ENCODE measurements at regions not wholly inside any gene's neighbourhood (a gene's known extent, or its start where the extent isn't known, plus 50 kb on each side); places are given as distances from the start of the nearest gene placed in this dataset.

- Histone ChIP-seq H3K9me3 (ENCODE audit: control insufficient read depth, low read length) (no peaks in the 10 kb centered on the region), H3K27me3 (ENCODE audit: control insufficient read depth, insufficient read depth) (no peaks in the 10 kb centered on the region), H3K4me3 (ENCODE audit: low read length) (no peak overlapping the region), H3K4me1 (ENCODE audit: control insufficient read depth, insufficient read depth, low read length) (peaks cover 4% of the 10 kb centered on the region), H3K27ac (ENCODE audit: low read length) (no peak overlapping the region)
- 75% methylated on average over 3 of the region's 3 CpGs for WGBS
- ATAC-seq (no peak), DNase-seq (no peak)
- intact Hi-C loops (cut with DNase I): no loop called here
These were observed 417.1 kb downstream of the MTX2 start for GRCh38 chr2:176686328-176686727.

DNA sequence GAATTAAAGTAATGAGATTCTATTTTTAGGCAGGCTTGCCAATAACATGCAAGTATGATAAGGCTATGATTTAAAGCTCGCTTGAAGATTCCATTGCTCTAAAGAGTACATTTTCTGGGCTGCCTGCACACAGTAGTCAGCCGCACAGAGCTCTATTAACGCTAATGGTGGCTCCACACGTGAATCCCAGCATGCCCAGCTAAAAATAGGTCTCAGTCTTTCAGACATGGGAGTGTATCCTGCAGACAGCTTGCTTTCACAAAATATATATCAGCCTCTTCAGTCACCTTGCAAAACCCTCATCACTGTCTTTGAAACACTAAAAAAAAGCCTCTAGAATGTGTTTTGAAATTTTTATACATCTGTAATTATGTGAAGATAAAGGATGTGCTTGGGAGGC lies 418.1 kb downstream of the MTX2 start:
- H3K9me3 ChIP-seq (ENCODE audit: control insufficient read depth, low read length): no peaks in the 10 kb centered on the region
- intact Hi-C loops (cut with DNase I): no loop called here
- H3K4me3 ChIP-seq (ENCODE audit: low read length): no peak overlapping the region
- 57% methylated on average over 4 of the region's 4 CpGs for WGBS
- DNase-seq (no peak), ATAC-seq (peak in 1 of 2 donors; percentile 50)
- H3K4me1 ChIP-seq (ENCODE audit: control insufficient read depth, insufficient read depth, low read length): peaks cover 4% of the 10 kb centered on the region
- H3K27ac ChIP-seq (ENCODE audit: low read length): no peak overlapping the region
- H3K27me3 ChIP-seq (ENCODE audit: control insufficient read depth, insufficient read depth): no peaks in the 10 kb centered on the region

- DNase-seq (no peak), ATAC-seq (peak in 1 of 2 donors; percentile 31)
- no peaks in the 10 kb centered on the region for H3K27me3 ChIP-seq (ENCODE audit: control insufficient read depth, insufficient read depth)
- no peak overlapping the region for H3K4me3 ChIP-seq (ENCODE audit: low read length)
- H3K27ac ChIP-seq (ENCODE audit: low read length): no peak overlapping the region
- intact Hi-C loops (cut with DNase I): no loop called here
- WGBS: 67% methylated on average over 1 of the region's 1 CpG
- H3K9me3 ChIP-seq (ENCODE audit: control insufficient read depth, low read length): no peaks in the 10 kb centered on the region
- peaks cover 4% of the 10 kb centered on the region for H3K4me1 ChIP-seq (ENCODE audit: control insufficient read depth, insufficient read depth, low read length)
These were observed 418.7 kb downstream of the MTX2 start for GRCh38 chr2:176687944-176688343.

GRCh38 chr2:176689711-176690110 lies 420.5 kb downstream of the MTX2 start:
- H3K4me1 ChIP-seq (ENCODE audit: control insufficient read depth, insufficient read depth, low read length): peaks cover 4% of the 10 kb centered on the region
- H3K4me3 ChIP-seq (ENCODE audit: low read length): no peak overlapping the region
- ATAC-seq: no peak
- no peaks in the 10 kb centered on the region for H3K27me3 ChIP-seq (ENCODE audit: control insufficient read depth, insufficient read depth)
- no peak for DNase-seq
- intact Hi-C loops (cut with DNase I): no loop called here
- H3K27ac ChIP-seq (ENCODE audit: low read length): no peak overlapping the region
- 73% methylated on average over 1 of the region's 1 CpG for WGBS
- no peaks in the 10 kb centered on the region for H3K9me3 ChIP-seq (ENCODE audit: control insufficient read depth, low read length)

GRCh38 chr2:176691471-176691870 lies 422.2 kb downstream of the MTX2 start:
- intact Hi-C loops (cut with DNase I): no loop called here
- Histone ChIP-seq H3K27me3 (ENCODE audit: control insufficient read depth, insufficient read depth) (no peaks in the 10 kb centered on the region), H3K4me1 (ENCODE audit: control insufficient read depth, insufficient read depth, low read length) (peaks cover 4% of the 10 kb centered on the region), H3K9me3 (ENCODE audit: control insufficient read depth, low read length) (no peaks in the 10 kb centered on the region), H3K4me3 (ENCODE audit: low read length) (no peak overlapping the region), H3K27ac (ENCODE audit: low read length) (no peak overlapping the region)
- no peak for DNase-seq
- no peak for ATAC-seq
- WGBS: 77% methylated on average over 2 of the region's 2 CpGs

GRCh38 chr2:176692533-176692932 lies 423.3 kb downstream of the MTX2 start:
- no peak for DNase-seq
- ATAC-seq: no peak
- no peak overlapping the region for H3K4me3 ChIP-seq (ENCODE audit: low read length)
- intact Hi-C loops (cut with DNase I): no loop called here
- no peaks in the 10 kb centered on the region for H3K27me3 ChIP-seq (ENCODE audit: control insufficient read depth, insufficient read depth)
- no peaks in the 10 kb centered on the region for H3K9me3 ChIP-seq (ENCODE audit: control insufficient read depth, low read length)
- peaks cover 4% of the 10 kb centered on the region for H3K4me1 ChIP-seq (ENCODE audit: control insufficient read depth, insufficient read depth, low read length)
- 49% methylated on average over 1 of the region's 1 CpG for WGBS
- no peak overlapping the region for H3K27ac ChIP-seq (ENCODE audit: low read length)

DNA sequence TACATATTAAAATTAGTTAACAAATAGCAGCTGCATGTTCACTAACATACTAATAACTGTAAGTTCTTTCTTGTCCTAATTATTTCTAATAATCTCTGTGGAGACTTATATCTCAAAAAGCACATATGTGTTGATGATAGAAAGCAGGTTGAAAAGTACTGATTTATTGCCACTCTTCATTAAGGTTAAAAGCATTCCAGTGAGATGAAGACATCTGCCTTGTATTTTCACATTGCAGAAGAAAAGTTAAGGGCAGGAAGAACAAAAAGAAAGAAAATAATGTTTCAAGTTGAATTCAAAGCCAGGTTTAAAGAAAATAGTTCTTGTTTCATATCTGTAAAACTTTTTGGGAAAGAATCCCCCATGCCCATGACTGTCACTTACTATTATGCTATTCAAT lies 429.9 kb downstream of the MTX2 start:
- Histone ChIP-seq H3K27ac (ENCODE audit: low read length) (no peak overlapping the region), H3K4me3 (ENCODE audit: low read length) (no peak overlapping the region), H3K9me3 (ENCODE audit: control insufficient read depth, low read length) (no peaks in the 10 kb centered on the region), H3K4me1 (ENCODE audit: control insufficient read depth, insufficient read depth, low read length) (peaks cover 1% of the 10 kb centered on the region), H3K27me3 (ENCODE audit: control insufficient read depth, insufficient read depth) (no peaks in the 10 kb centered on the region)
- intact Hi-C loops (cut with DNase I): no loop called here
- ATAC-seq: no peak
- DNase-seq: no peak

DNA sequence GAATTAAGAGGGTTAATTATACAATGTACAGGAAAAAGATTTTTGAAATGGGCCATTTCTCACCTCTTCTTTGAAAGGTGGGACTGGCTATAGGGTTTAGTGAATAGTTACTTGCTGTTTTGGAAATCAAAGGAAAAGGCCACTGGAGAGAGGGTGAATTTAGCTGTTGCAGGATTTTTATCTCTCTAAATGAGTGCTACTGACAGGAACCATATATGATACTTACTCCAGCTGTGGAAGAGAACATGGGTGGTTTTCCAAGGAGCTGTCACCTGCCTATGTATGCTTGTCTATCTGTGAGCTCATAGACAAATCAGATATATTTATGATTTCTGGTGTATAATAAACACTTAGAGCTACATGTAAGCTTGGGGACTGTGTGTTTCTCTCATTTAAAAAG lies 430.4 kb downstream of the MTX2 start:
- no peak for ATAC-seq
- no peaks in the 10 kb centered on the region for H3K9me3 ChIP-seq (ENCODE audit: control insufficient read depth, low read length)
- no peak for DNase-seq
- no peak overlapping the region for H3K4me3 ChIP-seq (ENCODE audit: low read length)
- no peak overlapping the region for H3K27ac ChIP-seq (ENCODE audit: low read length)
- intact Hi-C loops (cut with DNase I): no loop called here
- peaks cover 1% of the 10 kb centered on the region for H3K4me1 ChIP-seq (ENCODE audit: control insufficient read depth, insufficient read depth, low read length)
- no peaks in the 10 kb centered on the region for H3K27me3 ChIP-seq (ENCODE audit: control insufficient read depth, insufficient read depth)

GRCh38 chr2:176702131-176702530 lies 432.9 kb downstream of the MTX2 start:
- no peaks in the 10 kb centered on the region for H3K9me3 ChIP-seq (ENCODE audit: control insufficient read depth, low read length)
- H3K27me3 ChIP-seq (ENCODE audit: control insufficient read depth, insufficient read depth): no peaks in the 10 kb centered on the region
- DNase-seq (peak; percentile 9 to 76 (median 60)), ATAC-seq (peak in 1 of 2 donors; percentile 57)
- H3K27ac ChIP-seq (ENCODE audit: low read length): no peak overlapping the region
- H3K4me1 ChIP-seq (ENCODE audit: control insufficient read depth, insufficient read depth, low read length): peaks cover 1% of the 10 kb centered on the region
- no peak overlapping the region for H3K4me3 ChIP-seq (ENCODE audit: low read length)
- WGBS: 33% methylated on average over 1 of the region's 1 CpG
- intact Hi-C loops (cut with DNase I): no loop called here

DNA sequence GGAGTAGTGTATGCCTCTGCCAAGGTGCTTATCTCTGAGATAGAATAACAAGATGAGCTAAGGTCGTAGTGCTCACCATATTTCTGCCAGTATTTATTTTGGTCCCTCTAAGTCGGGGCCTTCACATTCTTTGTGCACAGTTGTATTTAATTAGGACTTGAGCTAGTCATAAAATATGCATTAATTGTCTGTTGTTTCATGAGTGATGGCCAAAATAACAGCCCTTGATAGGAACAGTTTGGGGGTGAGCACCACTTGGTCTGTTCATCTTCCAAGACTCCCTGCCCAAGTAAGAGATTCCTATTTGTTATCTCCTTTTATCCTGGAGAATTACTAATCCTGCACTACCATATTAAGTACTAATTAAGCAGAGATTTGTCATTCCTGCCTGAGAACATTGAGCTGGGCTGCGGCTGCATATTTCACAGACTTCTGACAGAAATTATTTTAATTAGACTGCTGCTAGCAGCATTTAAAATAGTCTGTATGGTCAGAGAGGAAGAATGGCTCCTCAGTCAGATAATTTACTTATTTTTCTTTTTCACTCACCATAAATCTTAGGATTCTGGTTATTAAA lies 435.1 kb downstream of the MTX2 start:
- H3K27ac ChIP-seq (ENCODE audit: low read length): no peak overlapping the region
- 27% methylated on average over 3 of the region's 3 CpGs for WGBS
- DNase-seq: no peak
- peak in 1 of 2 donors; percentile 65 for ATAC-seq
- no peak overlapping the region for H3K4me3 ChIP-seq (ENCODE audit: low read length)
- no peaks in the 10 kb centered on the region for H3K9me3 ChIP-seq (ENCODE audit: control insufficient read depth, low read length)
- intact Hi-C loops (cut with DNase I): no loop called here
- peaks cover 1% of the 10 kb centered on the region for H3K4me1 ChIP-seq (ENCODE audit: control insufficient read depth, insufficient read depth, low read length)
- H3K27me3 ChIP-seq (ENCODE audit: control insufficient read depth, insufficient read depth): no peaks in the 10 kb centered on the region

GRCh38 chr2:176709149-176709951 lies 440.1 kb downstream of the MTX2 start:
- ATAC-seq: peak; percentile 78 to 80
- no peak overlapping the region for H3K27ac ChIP-seq (ENCODE audit: low read length)
- no peaks in the 10 kb centered on the region for H3K9me3 ChIP-seq (ENCODE audit: control insufficient read depth, low read length)
- H3K27me3 ChIP-seq (ENCODE audit: control insufficient read depth, insufficient read depth): no peaks in the 10 kb centered on the region
- 48% methylated on average over 18 of the region's 18 CpGs for WGBS
- H3K4me3 ChIP-seq (ENCODE audit: low read length): no peak overlapping the region
- peak; percentile 28 to 69 (median 69) for DNase-seq
- intact Hi-C loops (cut with DNase I): no loop called here
- peaks cover 1% of the 10 kb centered on the region for H3K4me1 ChIP-seq (ENCODE audit: control insufficient read depth, insufficient read depth, low read length)
